HL-60 (cell line): ENCODE measurements at regions not wholly inside any gene's neighbourhood (a gene's known extent, or its start where the extent isn't known, plus 50 kb on each side); places are given as distances from the start of the nearest gene placed in this dataset.
"Not testable (repeated sequence)": the region's sequence is repeated elsewhere in the genome, so short reads cannot be mapped to it uniquely, and the experiment has no call there.

Experiments used
- DNase-seq, 2 experiments: peaks; one replicate each; pipeline ENCODE4 v3.0.0-alpha.2; 2010 to 2020; ENCODE audit warnings: low read depth in 1 of 2, low spot score in 1 of 2
- H3K27ac ChIP-seq: fragments of 250-450 bp; sonication (Bioruptor Pico); replicated peaks from 2 replicates; pipeline ENCODE4 v1.5.1; 2020; ENCODE audit warnings: mild to moderate bottlenecking, moderate library complexity
- H3K27me3 ChIP-seq: fragments of 250-450 bp; sonication (Bioruptor Pico); 2 replicates; pipeline ENCODE4 v1.5.1; 2021; ENCODE audit warnings: mild to moderate bottlenecking, moderate library complexity; ENCODE audit not compliant: insufficient read depth, poor library complexity, severe bottlenecking
- H3K4me3 ChIP-seq: replicated peaks from 2 replicates; pipeline ENCODE4 v1.5.1; 2011; ENCODE audit warnings: mild to moderate bottlenecking, control low read depth, low read length; ENCODE audit not compliant: insufficient read depth
- GABPA ChIP-seq: IDR thresholded peaks from 2 replicates; pipeline ENCODE4 v1.6.1; 2012; ENCODE audit warnings: low read depth
- POLR2AphosphoS5 ChIP-seq: IDR thresholded peaks from 2 replicates; pipeline ENCODE4 v1.6.1; 2012; ENCODE audit warnings: low read depth
- SPI1 ChIP-seq: IDR thresholded peaks from 2 replicates; pipeline ENCODE4 v1.6.1; 2012; ENCODE audit warnings: low read depth, mild to moderate bottlenecking, borderline replicate concordance
- TF ChIP-seq, protein P1 (sequence below): IDR thresholded peaks from 2 replicates; pipeline ENCODE4 v1.6.1; 2012; ENCODE audit warnings: low read depth; ENCODE audit not compliant: insufficient replicate concordance
- TF ChIP-seq, protein P2 (sequence below): IDR thresholded peaks from one replicate; pipeline ENCODE4 v1.5.1; 2011; ENCODE audit warnings: low read length, control low read depth, inconsistent platforms; ENCODE audit not compliant: insufficient read depth

DNA sequence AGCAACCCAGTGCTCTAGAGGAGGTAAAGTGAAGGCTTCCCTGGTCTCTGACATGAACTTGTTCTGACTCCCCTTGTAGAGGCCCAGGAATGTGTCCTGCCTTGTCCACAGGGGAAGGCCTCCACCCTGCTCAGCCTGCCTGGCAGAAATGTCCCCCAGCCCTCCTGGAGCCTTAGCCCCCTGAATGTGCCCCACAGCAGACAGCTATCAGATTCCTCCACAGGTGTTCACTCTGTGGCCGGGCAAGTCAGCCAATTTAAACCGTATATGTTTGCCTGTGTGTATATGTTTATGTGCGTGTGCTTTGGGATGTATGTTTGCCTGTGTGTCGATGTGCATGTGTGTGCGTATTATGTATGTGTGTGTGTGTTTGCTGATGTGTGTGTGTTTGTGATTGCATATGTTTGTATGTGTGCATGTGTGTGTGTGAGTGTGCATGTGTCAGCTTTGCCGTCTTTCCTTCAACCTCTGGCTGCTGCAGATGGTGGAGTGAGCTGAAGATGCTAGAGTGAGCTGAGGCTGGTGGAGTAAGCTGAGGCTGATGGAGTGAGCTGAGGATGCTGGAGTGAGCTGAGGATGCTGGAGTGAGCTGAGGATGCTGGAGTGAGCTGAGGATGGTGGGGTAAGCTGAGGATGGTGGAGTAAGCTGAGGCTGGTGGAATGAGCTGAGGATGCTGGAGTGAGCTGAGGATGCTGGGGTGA is 68.9 kb upstream of the ANTXRL start:
- Histone ChIP-seq H3K27me3 (no peaks in the 10 kb centered on the region), H3K4me3 (no peak overlapping the region), H3K27ac (peak overlapping the region; percentile 54)
- no peak for TF ChIP-seq SPI1
- TF ChIP-seq, protein P1, sequence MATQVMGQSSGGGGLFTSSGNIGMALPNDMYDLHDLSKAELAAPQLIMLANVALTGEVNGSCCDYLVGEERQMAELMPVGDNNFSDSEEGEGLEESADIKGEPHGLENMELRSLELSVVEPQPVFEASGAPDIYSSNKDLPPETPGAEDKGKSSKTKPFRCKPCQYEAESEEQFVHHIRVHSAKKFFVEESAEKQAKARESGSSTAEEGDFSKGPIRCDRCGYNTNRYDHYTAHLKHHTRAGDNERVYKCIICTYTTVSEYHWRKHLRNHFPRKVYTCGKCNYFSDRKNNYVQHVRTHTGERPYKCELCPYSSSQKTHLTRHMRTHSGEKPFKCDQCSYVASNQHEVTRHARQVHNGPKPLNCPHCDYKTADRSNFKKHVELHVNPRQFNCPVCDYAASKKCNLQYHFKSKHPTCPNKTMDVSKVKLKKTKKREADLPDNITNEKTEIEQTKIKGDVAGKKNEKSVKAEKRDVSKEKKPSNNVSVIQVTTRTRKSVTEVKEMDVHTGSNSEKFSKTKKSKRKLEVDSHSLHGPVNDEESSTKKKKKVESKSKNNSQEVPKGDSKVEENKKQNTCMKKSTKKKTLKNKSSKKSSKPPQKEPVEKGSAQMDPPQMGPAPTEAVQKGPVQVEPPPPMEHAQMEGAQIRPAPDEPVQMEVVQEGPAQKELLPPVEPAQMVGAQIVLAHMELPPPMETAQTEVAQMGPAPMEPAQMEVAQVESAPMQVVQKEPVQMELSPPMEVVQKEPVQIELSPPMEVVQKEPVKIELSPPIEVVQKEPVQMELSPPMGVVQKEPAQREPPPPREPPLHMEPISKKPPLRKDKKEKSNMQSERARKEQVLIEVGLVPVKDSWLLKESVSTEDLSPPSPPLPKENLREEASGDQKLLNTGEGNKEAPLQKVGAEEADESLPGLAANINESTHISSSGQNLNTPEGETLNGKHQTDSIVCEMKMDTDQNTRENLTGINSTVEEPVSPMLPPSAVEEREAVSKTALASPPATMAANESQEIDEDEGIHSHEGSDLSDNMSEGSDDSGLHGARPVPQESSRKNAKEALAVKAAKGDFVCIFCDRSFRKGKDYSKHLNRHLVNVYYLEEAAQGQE: no peak
- TF ChIP-seq GABPA: no peak
- TF ChIP-seq POLR2AphosphoS5: no peak
- TF ChIP-seq, protein P2, sequence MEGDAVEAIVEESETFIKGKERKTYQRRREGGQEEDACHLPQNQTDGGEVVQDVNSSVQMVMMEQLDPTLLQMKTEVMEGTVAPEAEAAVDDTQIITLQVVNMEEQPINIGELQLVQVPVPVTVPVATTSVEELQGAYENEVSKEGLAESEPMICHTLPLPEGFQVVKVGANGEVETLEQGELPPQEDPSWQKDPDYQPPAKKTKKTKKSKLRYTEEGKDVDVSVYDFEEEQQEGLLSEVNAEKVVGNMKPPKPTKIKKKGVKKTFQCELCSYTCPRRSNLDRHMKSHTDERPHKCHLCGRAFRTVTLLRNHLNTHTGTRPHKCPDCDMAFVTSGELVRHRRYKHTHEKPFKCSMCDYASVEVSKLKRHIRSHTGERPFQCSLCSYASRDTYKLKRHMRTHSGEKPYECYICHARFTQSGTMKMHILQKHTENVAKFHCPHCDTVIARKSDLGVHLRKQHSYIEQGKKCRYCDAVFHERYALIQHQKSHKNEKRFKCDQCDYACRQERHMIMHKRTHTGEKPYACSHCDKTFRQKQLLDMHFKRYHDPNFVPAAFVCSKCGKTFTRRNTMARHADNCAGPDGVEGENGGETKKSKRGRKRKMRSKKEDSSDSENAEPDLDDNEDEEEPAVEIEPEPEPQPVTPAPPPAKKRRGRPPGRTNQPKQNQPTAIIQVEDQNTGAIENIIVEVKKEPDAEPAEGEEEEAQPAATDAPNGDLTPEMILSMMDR: no peak
- no peak for DNase-seq

DNA sequence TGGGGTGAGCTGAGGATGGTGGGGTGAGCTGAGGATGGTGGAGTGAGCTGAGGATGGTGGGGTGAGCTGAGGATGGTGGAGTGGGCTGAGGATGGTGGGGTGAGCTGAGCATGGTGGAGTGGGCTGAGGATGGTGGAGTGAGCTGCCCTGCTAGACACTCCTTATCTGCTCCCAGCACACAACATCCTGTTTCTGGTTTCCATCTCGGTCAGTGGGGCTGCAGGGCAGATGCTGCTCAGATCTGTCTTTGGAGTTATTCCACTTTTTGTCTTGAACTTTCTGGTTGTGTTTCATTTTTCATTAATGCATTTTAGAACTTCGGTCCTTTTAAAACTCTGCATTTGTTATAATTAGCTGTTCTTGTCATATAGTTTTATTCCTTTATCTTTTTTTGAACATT is 67.9 kb upstream of the ANTXRL start:
- Histone ChIP-seq H3K4me3 (no peak overlapping the region), H3K27ac (peak overlapping the region; percentile 59)
- DNase-seq: peak in 1 of 2 experiments; percentile 41

DNA sequence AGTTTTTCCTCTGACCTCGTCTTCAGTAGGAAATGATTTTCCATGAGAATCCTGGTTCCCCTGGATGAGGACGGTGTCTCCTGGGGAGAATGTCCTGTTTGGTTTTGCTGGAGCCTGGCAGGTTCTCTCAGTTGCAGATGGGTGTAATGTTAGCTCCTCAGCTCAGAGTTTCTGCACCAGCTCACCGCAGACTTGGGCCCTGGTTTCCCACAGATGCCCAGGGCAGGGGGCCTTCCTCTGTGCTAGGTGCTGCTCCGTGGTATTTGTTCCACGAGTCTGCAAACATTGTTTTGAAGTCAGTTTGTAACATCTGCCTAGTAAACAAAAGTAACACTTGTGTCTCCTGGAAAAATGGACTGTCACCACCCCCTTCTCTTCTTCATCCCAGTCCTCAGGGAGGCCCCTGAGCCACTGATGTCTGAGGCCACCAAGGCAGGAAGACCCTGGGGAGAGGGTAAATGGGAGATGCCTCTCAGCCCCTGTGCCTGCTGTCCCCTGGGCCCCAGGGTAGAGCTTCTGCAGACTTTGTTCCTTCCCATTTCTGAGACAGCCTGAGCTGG is 67.3 kb upstream of the ANTXRL start:
- peak in 1 of 2 experiments; percentile 48 for DNase-seq
- not testable (repeated sequence) for H3K27me3 ChIP-seq, H3K4me3 ChIP-seq
- H3K27ac ChIP-seq: peak overlapping the region; percentile 59

More for the DNA sequence above, 67.9 kb upstream of the ANTXRL start:
- TF ChIP-seq SPI1: no peak
- peak; percentile 39; the same call in 1 of the 2 replicates for TF ChIP-seq POLR2AphosphoS5
- TF ChIP-seq, protein P1: no peak
- no peak for TF ChIP-seq GABPA
- TF ChIP-seq, protein P2: no peak
- H3K27me3 ChIP-seq: no peaks in the 10 kb centered on the region

DNA sequence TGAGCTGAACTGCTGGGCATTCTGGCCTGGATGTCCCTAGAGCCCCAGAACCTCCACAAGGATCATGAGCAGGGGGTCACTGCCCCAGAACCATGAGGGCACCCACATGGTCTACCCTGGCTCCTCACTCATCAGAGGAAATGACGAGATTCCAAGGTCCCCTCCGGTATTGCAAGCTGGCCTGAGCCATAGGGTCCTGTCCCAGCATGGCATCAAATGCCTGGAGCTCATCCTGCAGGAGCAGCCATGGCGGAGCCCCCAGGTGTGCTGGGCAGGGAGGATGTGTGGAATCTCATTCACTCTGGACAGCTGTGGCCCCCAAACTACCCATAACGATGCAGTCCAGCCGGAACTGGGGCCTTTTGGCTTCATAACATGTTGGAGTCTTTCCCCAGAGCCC is 66.6 kb upstream of the ANTXRL start:
- no peaks in the 10 kb centered on the region for H3K27me3 ChIP-seq
- no peak overlapping the region for H3K4me3 ChIP-seq
- DNase-seq: no peak
- H3K27ac ChIP-seq: peak overlapping the region; percentile 59
- TF ChIP-seq SPI1 (no peak), POLR2AphosphoS5 (no peak), GABPA (no peak)
- TF ChIP-seq, protein P1: no peak
- TF ChIP-seq, protein P2: no peak
